DMS53 treated with DMSO at 0.1 percent for 48 hours (cell line): ENCODE measurements at regions not wholly inside any gene's neighbourhood (a gene's known extent, or its start where the extent isn't known, plus 50 kb on each side); places are given as distances from the start of the nearest gene placed in this dataset.

Experiments used
- DNase-seq: peaks from one replicate; lab custom pipeline; 2025; ENCODE audit not compliant: unreplicated experiment; lab: John Stamatoyannopoulos, UW

- no peak for DNase-seq
Observed at GRCh38 chr1:209403921-209404320, 179.6 kb upstream of the CAMK1G start.

- no peak for DNase-seq
Observed at GRCh38 chr1:209404577-209404976, 178.9 kb upstream of the CAMK1G start.

- DNase-seq: no peak
Observed at GRCh38 chr1:209405183-209405814, 178.2 kb upstream of the CAMK1G start.

GRCh38 chr1:209406168-209406567 lies 177.3 kb upstream of the CAMK1G start:
- no peak for DNase-seq

DNA sequence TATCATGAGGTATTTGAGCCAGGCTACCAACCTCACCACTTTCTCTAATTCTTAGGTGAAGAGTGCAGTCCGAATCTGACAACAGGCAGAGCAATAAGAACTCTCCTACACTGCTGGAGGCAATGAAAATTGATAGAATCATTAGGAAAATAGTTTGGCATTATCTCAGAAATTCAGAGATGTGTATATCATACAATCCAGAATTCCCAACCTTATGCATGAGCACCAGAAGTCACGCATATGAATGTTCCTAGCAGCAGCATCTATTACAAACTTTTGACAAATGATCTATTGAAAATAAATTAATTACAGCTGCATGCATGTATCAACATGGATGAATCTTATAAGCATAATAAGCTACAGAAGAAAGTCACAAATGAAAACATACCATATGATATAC lies 176.9 kb upstream of the CAMK1G start:
- DNase-seq: no peak

DNA sequence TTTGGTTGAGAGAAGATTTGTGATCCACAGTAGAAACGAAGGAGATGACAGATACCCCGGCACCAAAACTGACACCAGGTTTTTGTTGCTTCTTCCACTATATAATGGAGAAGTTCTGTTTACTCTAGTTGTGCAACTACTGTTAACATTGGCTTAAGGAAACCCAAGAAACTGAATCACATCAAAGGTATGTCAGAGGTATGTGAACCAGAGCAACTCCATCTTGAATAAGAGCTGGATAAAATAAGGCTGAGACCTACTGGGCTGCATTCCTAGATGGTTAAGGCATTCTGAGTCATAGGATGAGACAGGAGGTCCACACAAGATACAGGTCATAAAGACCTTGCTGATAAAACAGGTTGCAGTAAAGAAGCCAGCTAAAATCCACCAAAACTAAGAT lies 173.7 kb upstream of the CAMK1G start:
- DNase-seq: no peak

GRCh38 chr1:209411491-209411929 lies 172.0 kb upstream of the CAMK1G start:
- DNase-seq: no peak

- no peak for DNase-seq
Observed at GRCh38 chr1:209412036-209412435, 171.5 kb upstream of the CAMK1G start.

- no peak for DNase-seq
Observed at GRCh38 chr1:209412566-209412965, 170.9 kb upstream of the CAMK1G start.

DNA sequence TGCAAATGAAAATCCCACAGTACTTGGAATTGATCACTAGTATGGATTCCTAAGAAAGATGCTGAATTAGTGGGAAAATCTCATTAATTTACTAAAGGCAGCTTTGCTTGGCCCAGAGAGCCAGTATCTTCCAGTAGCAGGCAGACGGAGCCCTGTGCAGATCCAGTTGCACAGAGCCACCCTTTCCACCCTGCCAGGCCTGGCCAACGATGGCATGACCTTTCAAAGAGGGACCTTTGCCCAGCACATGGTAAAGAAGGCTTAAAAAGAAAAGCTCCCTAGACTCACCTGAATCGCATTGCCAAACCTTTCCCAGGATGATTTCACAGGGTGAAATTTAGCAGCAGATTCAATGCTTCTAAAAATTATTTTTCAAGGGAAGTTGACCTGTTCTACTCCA lies 170.5 kb upstream of the CAMK1G start:
- DNase-seq: no peak

DNA sequence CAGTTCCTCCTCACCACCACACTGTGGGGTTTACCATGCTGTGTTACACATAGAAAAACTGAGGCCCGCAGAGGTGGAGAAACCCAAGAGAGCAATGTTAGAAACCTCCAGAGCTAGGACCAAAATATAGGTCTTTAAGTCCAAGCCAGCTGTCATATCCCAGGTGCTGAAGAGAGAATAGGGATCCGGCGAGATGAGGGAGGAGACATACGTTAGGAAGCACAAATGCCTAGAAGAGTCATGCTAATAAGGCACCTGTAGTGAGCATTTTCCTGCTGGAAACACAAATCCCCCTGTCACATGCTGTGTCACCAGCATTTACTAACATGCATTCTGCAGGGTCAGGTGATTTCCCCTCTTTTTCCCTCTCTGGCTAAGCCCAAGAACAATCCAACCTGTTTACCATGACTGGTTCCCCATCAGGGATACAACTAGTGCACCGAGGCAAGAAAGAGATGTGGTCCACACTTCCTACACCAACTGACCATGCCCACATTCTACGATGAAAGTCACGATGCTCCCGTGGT lies 168.6 kb upstream of the CAMK1G start:
- no peak for DNase-seq

- no peak for DNase-seq
Observed at GRCh38 chr1:209416039-209416438, 167.5 kb upstream of the CAMK1G start.

GRCh38 chr1:209416716-209417115 lies 166.8 kb upstream of the CAMK1G start:
- DNase-seq: no peak

GRCh38 chr1:209417761-209418160 lies 165.8 kb upstream of the CAMK1G start:
- DNase-seq: no peak

GRCh38 chr1:209420276-209420675 lies 163.2 kb upstream of the CAMK1G start:
- DNase-seq: no peak

DNA sequence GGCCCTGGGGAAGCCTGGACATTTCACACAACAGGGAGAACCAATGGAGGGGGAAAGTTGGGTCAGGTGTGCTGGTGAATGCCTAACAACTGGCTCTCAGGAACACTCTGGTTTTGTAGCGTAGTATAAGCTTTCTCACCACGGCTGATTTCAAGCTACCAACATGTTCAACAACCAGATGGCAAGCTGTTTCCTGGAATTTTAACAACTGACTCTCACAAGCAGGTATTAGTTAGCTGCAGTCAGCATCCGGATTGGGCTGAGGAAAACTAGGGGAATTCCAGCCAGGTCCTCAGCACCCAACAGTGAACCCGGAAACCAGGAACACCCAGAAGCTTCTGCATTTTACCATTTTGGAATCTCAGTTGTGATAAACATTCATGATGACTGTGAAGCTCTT lies 162.3 kb upstream of the CAMK1G start:
- DNase-seq: no peak

DNA sequence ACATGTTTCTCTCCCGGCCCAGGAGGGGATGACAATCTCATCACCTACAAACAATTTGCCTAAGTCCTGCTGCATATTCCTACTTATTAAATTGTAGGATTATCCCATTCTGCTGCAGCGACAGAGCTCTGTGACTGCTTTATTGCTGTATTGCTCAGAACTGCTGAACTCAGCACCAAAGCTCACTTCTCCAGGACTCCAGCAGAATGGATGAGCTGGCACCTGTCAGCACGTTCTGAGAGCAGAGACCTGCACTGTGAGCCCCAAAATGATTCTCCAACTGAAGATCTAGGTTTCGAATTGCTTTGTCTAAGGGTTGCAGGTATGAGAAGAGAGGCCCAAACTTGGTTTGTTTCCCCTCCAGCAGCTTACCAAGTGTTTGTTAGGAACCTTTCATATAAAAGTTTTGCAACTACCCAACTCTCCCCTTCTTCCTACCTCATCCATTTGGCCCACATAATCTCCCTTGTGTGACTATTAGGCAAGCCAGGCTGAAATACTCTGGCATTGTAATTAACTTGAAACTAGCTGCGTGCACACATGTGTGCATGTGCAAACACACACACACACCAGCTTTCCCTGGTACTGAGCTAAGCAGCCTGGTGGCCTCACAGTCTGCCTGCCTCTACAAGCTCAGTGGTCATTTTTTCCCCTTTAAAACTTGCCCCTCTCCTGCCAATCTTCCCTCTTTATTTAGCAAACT lies 161.4 kb upstream of the CAMK1G start:
- no peak for DNase-seq

DNA sequence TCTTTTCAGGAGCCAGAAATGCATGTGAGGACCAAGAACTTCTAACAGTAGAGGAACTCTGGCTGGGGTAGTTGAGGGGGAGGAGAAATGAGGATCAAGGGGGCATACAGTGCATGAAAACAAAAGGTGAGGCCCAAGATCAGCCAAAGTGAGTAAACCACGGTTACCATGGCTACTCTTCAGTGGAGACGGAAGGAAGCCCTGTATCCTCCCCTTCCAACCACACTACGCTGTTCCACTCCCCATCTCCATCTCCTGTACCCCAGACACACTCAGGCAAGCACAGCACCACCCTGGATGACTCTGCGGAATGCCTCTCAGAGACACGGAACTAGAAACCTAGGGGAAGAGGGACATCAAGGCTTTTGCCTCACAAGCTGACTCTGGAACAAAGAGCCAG lies 157.6 kb upstream of the CAMK1G start:
- DNase-seq: no peak

DNA sequence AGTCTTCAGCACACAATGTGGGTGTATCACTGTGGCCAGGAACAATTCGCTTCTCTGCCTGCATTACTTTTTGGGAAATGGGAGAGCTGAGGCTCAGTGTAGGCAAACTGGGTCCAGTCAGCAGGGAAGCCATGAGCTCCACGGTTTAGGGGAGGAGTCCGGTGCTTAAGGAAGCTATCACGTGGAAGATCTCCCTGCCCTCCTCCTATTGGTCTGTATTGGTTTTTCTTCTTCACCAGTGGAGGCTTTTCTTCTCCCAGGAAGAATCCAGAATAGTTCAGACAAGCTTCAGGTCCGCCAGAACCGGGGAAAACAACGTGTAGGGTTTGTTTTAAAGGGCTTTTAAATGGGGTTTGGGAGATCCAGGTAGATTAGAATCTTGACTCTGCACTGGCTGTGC lies 156.2 kb upstream of the CAMK1G start:
- no peak for DNase-seq

- no peak for DNase-seq
Observed at GRCh38 chr1:209427811-209428210, 155.7 kb upstream of the CAMK1G start.

- DNase-seq: no peak
Observed at GRCh38 chr1:209428241-209428921, 155.1 kb upstream of the CAMK1G start.

DNA sequence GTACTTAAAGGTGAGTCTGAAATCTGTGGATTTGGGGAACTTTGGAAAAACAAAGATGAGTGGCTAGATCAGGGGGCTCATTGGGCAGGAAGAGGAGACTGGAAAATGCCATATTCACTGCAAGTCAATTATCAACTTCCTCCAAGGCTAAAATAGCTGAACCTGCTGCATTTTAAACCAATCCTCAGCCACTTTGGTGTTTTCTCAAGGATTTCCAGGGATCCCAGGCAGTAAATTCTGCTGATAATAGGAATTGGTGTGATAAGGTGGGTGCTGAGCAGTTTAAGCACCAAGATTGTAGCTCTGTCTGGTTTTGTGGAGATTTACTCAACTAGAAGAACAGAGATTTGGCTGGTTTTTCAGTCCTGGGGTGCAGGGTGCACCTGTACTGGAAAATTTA lies 153.9 kb upstream of the CAMK1G start:
- DNase-seq: no peak
